ENCODE measurements at regions not wholly inside any gene's neighbourhood (a gene's known extent, or its start where the extent isn't known, plus 50 kb on each side); places are given as distances from the start of the nearest gene placed in this dataset.

GRCh38 chr2:190785334-190785733, 95.3 kb upstream of the GLS start:
- no peak for DNase-seq (ENCODE audit: low read depth)

GRCh38 chr2:190786404-190787166, 94.0 kb upstream of the GLS start:
- DNase-seq (ENCODE audit: low read depth), result no peak

DNA sequence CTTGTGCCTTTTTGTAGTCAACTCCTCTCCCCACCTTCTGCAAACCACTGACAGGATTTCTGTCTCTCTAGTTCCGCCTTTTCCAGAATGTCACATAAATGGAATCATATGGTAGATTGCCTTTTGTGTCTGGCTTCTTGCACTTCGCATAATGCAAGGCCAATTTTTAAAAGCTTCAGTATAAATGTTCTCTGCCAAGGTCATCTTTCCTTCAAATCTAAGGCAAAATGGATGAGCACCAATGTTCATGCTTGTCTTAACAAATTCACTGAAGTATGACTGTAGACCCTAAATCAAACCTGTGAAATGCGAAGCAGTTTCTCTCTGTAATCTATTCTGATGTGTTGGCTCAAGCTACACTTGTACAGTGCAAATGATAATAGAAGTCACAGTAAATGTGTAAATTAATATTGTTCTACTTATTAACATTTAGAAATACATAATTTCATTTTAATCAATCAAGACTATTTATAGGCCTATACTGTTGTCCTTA, 92.8 kb upstream of the GLS start:
- no peak for DNase-seq (ENCODE audit: low read depth)

GRCh38 chr2:190789074-190790004, 91.3 kb upstream of the GLS start:
- no peak for DNase-seq (ENCODE audit: low read depth)

- DNase-seq (ENCODE audit: low read depth), result peak; percentile 42
These were observed 89.2 kb upstream of the GLS start for GRCh38 chr2:190791347-190791975.

- DNase-seq (ENCODE audit: low read depth), result no peak
These were observed 88.5 kb upstream of the GLS start for GRCh38 chr2:190791976-190792575.

DNA sequence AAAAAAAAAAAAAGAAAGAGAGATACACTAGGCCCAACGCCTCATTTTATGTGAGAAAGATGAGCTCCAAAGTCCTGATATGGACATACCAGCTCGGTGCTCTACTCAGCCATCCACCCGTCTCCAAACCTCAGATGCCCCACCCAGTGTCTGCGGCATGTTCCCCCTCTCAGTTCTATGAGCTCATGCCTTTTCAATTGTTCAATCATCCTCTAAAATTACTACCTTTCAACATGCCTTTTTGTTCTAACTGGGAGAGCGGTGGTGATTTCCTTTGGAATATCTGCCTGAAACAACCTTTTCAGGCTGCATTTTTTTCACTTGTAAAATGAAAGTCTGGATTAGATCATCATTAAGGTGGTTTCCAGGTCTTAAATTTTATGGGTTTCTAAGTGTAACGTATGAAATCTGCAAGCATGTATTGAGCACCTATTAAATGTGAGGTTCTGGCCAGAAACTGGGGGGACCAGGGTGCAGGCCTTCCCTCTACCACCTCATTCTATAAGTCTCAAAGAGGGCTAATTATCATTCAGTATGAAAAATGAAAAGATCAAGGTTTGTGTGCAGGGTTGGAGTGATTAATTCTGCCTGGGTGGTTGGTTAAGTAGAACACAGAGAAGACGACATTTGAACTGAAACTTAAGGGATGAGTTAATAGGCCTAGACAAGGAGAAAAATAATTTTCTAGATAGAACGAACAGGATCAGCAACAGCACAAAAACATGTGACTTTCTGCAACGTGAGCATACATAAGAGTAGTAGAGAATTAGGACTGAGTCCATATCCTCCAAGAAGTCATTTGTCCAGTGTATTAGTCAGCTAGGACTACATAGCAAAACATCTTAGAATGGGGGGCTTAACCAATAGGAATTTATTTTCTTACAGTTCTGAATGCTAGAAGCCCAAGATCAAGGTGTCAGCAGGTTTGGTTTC, 87.4 kb upstream of the GLS start:
- DNase-seq (ENCODE audit: low read depth), result no peak

GRCh38 chr2:190794377-190794776, 86.2 kb upstream of the GLS start:
- no peak for DNase-seq (ENCODE audit: low read depth)

DNA sequence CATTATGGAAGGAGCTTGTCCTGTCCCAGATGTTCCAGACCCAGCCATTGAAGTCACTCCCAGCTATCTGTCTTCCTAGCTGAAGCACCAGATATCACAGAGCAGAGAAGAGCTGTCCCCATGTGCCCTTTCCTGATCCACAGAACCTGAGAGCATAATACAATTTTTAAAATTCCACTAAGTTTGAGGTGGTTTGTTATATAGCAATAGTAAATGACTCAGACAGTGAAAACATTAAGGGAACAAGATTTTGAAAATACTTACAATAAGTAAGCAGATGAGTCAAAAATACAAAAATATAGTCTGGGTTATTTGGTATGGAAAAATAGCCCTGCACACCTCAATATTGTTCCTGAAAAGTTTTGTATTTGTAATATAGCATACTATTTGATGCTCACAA, 85.8 kb upstream of the GLS start:
- no peak for DNase-seq (ENCODE audit: low read depth)

- DNase-seq (ENCODE audit: low read depth), result no peak
These were observed 84.9 kb upstream of the GLS start for GRCh38 chr2:190795686-190796085.

- no peak for DNase-seq (ENCODE audit: low read depth)
These were observed 80.6 kb upstream of the GLS start for GRCh38 chr2:190799999-190800398.

DNA sequence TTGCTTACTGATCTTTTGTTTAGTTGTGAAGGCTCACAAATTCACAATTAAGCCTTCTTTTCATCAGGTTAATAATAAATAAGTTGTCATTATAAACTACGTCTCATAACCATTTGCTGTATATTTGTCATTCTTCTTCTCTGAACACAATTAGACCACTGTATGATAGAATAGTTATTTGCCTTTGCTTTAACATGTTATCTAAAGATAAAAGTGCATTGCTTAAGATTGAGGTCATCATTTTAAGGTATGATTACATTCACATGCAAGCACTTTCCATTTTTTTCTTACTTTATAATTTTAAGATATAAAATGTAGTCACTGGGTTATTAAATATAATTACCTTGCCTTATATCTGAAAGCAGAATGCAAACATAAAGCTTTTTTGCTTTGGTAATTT, 80.1 kb upstream of the GLS start:
- DNase-seq (ENCODE audit: low read depth), result no peak

- no peak for DNase-seq (ENCODE audit: low read depth)
These were observed 78.5 kb upstream of the GLS start for GRCh38 chr2:190802129-190802528.

- no peak for DNase-seq (ENCODE audit: low read depth)
These were observed 77.9 kb upstream of the GLS start for GRCh38 chr2:190802626-190803209.

DNA sequence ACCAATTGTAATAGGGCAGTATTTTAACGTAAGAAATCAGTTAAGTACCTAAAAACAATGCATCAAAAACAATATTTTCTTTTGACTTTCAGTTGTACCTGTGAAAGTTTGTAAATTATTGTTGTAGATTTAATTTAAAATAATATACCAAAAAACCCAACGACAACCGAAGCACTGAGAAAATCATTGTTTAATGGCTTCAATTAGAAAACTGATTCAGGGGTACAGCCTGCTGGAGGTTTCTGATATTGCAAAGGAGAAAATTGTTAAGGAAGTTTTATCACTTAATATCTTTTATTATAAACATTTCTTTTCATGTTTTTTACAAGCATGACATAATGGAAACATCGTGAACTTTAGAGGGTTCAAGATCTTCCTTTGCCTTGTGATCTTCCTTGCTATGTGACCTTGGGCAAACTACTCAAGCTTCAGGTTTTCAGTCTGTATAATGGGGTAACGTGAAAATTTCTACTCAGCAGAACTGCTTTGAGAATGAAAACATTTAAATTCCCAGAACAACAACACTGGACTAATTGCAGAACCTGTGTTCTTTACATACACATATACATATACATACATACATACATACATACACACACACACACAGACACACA, 76.3 kb upstream of the GLS start:
- no peak for DNase-seq (ENCODE audit: low read depth)

- DNase-seq (ENCODE audit: low read depth), result no peak
These were observed 75.5 kb upstream of the GLS start for GRCh38 chr2:190805126-190805525.

DNA sequence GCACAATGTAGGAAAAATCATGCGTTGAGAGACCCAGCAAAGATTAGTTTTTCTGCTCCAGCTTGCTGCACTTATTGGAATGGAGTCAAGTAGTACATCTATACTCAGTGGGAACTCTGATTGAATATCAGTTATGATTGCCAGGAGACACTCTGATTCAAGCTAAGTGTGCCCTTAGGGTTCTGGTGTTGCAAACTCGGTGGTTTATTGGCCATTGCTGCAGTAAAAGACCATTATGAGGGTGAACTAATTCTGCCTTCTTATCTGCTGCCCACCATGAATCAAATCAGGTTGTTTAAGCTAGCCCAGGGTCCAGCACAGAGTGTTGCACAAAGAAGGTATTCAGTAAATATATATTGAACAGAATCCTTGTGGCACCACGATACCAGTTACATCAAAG, 74.8 kb upstream of the GLS start:
- DNase-seq (ENCODE audit: low read depth), result no peak

GRCh38 chr2:190807886-190808285, 72.7 kb upstream of the GLS start:
- DNase-seq (ENCODE audit: low read depth), result no peak

DNA sequence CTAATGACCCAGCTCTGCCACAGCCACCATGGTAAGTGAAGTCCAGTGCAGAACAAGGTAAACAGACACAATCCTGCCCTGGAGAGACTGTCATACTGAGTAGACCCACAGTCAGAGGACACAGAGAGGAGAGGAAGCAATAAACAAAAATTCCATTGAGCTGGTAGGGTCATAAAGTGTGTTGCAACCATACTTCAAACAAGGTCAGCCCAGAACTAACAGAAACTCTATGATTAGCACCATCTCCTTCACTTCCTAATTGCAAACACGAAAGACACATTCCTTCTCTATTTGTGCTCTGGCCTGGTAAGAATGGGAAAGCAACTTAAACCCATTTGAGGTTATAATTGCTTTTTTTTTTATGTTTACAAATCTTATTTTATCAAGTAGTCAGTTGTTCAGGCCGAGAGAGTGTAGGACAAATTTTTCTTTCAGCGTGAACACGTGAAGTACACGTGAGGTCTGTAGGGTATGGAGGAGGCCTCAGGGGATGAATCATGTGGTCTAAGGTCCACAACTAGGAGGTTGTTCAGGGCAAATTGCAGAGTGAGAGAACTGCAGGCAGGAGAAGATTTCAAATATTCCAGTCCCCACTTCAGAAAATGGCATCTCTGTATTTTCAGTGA, 71.4 kb upstream of the GLS start:
- no peak for DNase-seq (ENCODE audit: low read depth)

Data from activated T-helper 9 cell treated with anti-CD3 and anti-CD28 coated beads, Interleukin-2, amount 50 U/mL, for 16 hours (primary cell).